ENCODE measurements at regions not wholly inside any gene's neighbourhood (a gene's known extent, or its start where the extent isn't known, plus 50 kb on each side); places are given as distances from the start of the nearest gene placed in this dataset.

DNA sequence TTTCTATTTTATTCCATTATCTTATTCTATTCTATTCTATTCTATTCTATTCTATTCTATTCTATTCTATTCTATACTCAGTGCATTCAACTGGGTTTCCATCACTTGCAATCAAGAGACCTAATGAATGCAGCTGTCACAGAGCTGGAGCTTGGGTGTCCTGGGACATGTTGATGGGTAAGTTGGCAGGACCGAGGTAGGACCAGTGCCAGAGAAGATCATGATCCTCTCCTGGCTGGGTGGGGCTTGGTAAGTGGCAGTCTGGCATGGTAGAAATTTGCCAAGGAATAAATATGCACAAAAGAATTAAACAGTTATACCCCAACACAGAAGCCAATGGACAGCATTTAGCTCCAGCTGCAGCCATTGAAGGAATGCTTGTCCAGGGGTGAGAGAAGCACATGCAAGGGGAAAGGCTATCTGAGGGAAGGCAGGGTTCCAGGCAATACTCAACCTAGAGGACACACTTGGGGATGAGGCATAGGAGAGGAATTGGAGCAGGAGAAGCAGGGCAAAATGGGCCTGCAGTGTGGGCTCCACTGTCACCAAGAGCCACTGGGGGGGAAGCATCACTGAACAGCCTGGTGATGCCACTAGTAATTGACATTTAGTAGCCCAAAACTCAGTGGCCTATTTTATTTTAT is 97.0 kb upstream of the CD82 start:
- Histone ChIP-seq H3K4me3 (replicated peaks; ENCODE audit: insufficient read depth, low read length) (no peak overlapping the region), H3K27ac (replicated peaks) (no peak overlapping the region), H3K27me3 (ENCODE audit: insufficient read depth, poor library complexity, severe bottlenecking) (no peaks in the 10 kb centered on the region)
- DNase-seq (ENCODE audit: low read depth in 1 of 2, low spot score in 1 of 2): no peak
- no peak for TF ChIP-seq GABPA (IDR thresholded peaks at IDR 0.05; ENCODE audit: low read depth)
- no peak for TF ChIP-seq SPI1 (IDR thresholded peaks at IDR 0.05; ENCODE audit: borderline replicate concordance, low read depth)

DNA sequence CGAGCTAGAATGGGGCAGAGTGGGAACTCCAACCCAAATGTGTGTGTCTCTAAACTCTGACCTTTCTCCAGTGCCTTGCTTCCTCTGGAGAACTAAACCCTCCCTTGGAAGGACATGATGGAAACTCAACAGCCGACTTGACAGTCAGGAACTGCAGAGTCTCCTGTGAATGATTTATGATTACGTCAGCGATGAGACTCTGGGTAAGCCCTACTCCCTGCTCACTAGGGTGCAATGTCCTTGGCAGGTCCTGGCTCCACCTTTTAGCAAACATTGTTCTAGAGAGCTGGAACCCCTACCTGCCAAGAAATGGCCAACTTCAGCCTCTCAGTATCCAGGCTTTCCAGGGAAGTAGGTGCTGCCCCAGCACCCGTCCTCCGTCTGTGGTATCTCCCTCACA is 96.1 kb upstream of the CD82 start:
- no peak for DNase-seq (ENCODE audit: low read depth in 1 of 2, low spot score in 1 of 2)
- H3K27me3 ChIP-seq (ENCODE audit: insufficient read depth, poor library complexity, severe bottlenecking): no peaks in the 10 kb centered on the region
- TF ChIP-seq SPI1 (IDR thresholded peaks at IDR 0.05; ENCODE audit: borderline replicate concordance, low read depth) (no peak), POLR2AphosphoS5 (IDR thresholded peaks at IDR 0.05; ENCODE audit: low read depth) (no peak), GABPA (IDR thresholded peaks at IDR 0.05; ENCODE audit: low read depth) (no peak)
- TF ChIP-seq, protein P1, sequence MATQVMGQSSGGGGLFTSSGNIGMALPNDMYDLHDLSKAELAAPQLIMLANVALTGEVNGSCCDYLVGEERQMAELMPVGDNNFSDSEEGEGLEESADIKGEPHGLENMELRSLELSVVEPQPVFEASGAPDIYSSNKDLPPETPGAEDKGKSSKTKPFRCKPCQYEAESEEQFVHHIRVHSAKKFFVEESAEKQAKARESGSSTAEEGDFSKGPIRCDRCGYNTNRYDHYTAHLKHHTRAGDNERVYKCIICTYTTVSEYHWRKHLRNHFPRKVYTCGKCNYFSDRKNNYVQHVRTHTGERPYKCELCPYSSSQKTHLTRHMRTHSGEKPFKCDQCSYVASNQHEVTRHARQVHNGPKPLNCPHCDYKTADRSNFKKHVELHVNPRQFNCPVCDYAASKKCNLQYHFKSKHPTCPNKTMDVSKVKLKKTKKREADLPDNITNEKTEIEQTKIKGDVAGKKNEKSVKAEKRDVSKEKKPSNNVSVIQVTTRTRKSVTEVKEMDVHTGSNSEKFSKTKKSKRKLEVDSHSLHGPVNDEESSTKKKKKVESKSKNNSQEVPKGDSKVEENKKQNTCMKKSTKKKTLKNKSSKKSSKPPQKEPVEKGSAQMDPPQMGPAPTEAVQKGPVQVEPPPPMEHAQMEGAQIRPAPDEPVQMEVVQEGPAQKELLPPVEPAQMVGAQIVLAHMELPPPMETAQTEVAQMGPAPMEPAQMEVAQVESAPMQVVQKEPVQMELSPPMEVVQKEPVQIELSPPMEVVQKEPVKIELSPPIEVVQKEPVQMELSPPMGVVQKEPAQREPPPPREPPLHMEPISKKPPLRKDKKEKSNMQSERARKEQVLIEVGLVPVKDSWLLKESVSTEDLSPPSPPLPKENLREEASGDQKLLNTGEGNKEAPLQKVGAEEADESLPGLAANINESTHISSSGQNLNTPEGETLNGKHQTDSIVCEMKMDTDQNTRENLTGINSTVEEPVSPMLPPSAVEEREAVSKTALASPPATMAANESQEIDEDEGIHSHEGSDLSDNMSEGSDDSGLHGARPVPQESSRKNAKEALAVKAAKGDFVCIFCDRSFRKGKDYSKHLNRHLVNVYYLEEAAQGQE (IDR thresholded peaks at IDR 0.05; ENCODE audit: insufficient replicate concordance, low read depth): no peak
- TF ChIP-seq, protein P2, sequence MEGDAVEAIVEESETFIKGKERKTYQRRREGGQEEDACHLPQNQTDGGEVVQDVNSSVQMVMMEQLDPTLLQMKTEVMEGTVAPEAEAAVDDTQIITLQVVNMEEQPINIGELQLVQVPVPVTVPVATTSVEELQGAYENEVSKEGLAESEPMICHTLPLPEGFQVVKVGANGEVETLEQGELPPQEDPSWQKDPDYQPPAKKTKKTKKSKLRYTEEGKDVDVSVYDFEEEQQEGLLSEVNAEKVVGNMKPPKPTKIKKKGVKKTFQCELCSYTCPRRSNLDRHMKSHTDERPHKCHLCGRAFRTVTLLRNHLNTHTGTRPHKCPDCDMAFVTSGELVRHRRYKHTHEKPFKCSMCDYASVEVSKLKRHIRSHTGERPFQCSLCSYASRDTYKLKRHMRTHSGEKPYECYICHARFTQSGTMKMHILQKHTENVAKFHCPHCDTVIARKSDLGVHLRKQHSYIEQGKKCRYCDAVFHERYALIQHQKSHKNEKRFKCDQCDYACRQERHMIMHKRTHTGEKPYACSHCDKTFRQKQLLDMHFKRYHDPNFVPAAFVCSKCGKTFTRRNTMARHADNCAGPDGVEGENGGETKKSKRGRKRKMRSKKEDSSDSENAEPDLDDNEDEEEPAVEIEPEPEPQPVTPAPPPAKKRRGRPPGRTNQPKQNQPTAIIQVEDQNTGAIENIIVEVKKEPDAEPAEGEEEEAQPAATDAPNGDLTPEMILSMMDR (IDR thresholded peaks at IDR 0.05; ENCODE audit: insufficient read depth, low read length): no peak

DNA sequence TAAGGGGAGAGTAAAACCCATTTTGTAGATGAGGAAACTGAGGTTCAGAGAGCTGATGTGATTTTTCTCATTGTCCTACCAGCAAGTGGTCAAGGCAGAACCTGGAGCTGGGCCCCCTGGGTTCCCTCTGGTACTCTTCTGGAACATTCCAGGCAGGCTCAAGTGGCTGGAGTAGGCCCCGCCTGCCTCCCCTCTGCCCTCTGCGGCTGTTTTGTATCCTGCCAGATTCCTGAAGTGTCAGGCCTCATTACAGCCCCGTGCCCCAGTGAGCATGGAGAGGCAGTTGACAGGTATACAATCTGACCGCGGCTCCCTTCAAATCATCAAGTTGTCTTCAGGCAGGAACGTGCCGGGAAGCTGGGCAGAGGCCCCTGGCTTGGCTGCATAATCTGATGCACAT is 94.6 kb upstream of the CD82 start:
- Histone ChIP-seq H3K27ac (replicated peaks) (no peak overlapping the region), H3K4me3 (replicated peaks; ENCODE audit: insufficient read depth, low read length) (no peak overlapping the region), H3K27me3 (ENCODE audit: insufficient read depth, poor library complexity, severe bottlenecking) (no peaks in the 10 kb centered on the region)
- TF ChIP-seq POLR2AphosphoS5 (IDR thresholded peaks at IDR 0.05; ENCODE audit: low read depth) (no peak), SPI1 (IDR thresholded peaks at IDR 0.05; ENCODE audit: borderline replicate concordance, low read depth) (no peak), GABPA (IDR thresholded peaks at IDR 0.05; ENCODE audit: low read depth) (no peak)
- TF ChIP-seq, protein P2 (IDR thresholded peaks at IDR 0.05; ENCODE audit: insufficient read depth, low read length): no peak
- TF ChIP-seq, protein P1 (IDR thresholded peaks at IDR 0.05; ENCODE audit: insufficient replicate concordance, low read depth): no peak
- no peak for DNase-seq (ENCODE audit: low read depth in 1 of 2, low spot score in 1 of 2)

More for the DNA sequence above, 96.1 kb upstream of the CD82 start:
- no peak overlapping the region for H3K4me3 ChIP-seq (replicated peaks; ENCODE audit: insufficient read depth, low read length)
- no peak overlapping the region for H3K27ac ChIP-seq (replicated peaks)

DNA sequence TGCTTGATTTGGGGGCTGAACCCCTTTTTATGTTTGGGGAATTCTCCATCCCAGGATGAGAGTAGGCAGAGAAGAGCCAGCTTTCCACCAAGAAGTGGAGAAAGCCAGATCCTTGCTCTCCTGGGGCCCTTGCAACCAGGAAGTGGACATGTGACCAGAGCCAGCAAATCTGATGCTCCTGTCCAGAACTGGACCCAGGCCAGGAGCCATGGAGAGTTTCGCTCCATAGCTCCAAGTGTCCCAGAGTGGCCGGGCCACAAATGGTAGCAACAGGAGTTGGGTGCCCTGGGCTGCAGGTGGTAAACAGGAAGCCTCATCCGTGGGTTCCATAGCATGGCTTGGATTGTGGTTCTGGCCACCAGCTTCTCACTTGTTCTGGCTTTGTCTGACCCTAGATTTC is 93.9 kb upstream of the CD82 start:
- DNase-seq (ENCODE audit: low read depth in 1 of 2, low spot score in 1 of 2): no peak
- H3K27me3 ChIP-seq (ENCODE audit: insufficient read depth, poor library complexity, severe bottlenecking): peaks cover 2% of the 10 kb centered on the region
- no peak for TF ChIP-seq GABPA (IDR thresholded peaks at IDR 0.05; ENCODE audit: low read depth)
- no peak for TF ChIP-seq POLR2AphosphoS5 (IDR thresholded peaks at IDR 0.05; ENCODE audit: low read depth)
- TF ChIP-seq, protein P2 (IDR thresholded peaks at IDR 0.05; ENCODE audit: insufficient read depth, low read length): no peak
- no peak for TF ChIP-seq SPI1 (IDR thresholded peaks at IDR 0.05; ENCODE audit: borderline replicate concordance, low read depth)
- H3K27ac ChIP-seq (replicated peaks): no peak overlapping the region
- no peak overlapping the region for H3K4me3 ChIP-seq (replicated peaks; ENCODE audit: insufficient read depth, low read length)

Data from HL-60 (cell line).